Mucosa of rectum (tissue), 2 donors: ENCODE measurements at regions not wholly inside any gene's neighbourhood (a gene's known extent, or its start where the extent isn't known, plus 50 kb on each side); places are given as distances from the start of the nearest gene placed in this dataset.
"Not testable (repeated sequence)": the region's sequence is repeated elsewhere in the genome, so short reads cannot be mapped to it uniquely, and the experiment has no call there.

ENCODE experiments used
- H3K27ac ChIP-seq, 2 donors: one replicate each; pipeline ENCODE4 v1.7.0; 2013; ENCODE audit warnings: inconsistent platforms in 2 of 2, low read depth in 2 of 2, low read length in 2 of 2
- H3K27me3 ChIP-seq, 2 donors: one replicate each; pipeline ENCODE4 v1.7.0; 2013; ENCODE audit warnings: low read length in 2 of 2; ENCODE audit not compliant: control insufficient read depth in 2 of 2, insufficient read depth in 2 of 2
- H3K36me3 ChIP-seq, 2 donors: one replicate each; pipeline ENCODE4 v1.7.0; 2013; ENCODE audit warnings: low read length in 2 of 2; ENCODE audit not compliant: control insufficient read depth in 2 of 2, insufficient read depth in 2 of 2
- H3K4me1 ChIP-seq, 2 donors: one replicate each; pipeline ENCODE4 v1.7.0; 2013; ENCODE audit warnings: low read length in 2 of 2, mild to moderate bottlenecking in 1 of 2; ENCODE audit not compliant: control insufficient read depth in 2 of 2, insufficient read depth in 2 of 2
- H3K4me3 ChIP-seq, 2 donors: one replicate each; pipeline ENCODE4 v1.7.0; 2013; ENCODE audit warnings: low read length in 2 of 2
- H3K9ac ChIP-seq, 2 donors: one replicate each; pipeline ENCODE4 v1.7.0; 2013; ENCODE audit warnings: low read length in 2 of 2, low read depth in 1 of 2, mild to moderate bottlenecking in 1 of 2
- H3K9me3 ChIP-seq, 2 donors: one replicate each; pipeline ENCODE4 v1.7.0; 2013; ENCODE audit warnings: low read length in 2 of 2; ENCODE audit not compliant: control insufficient read depth in 2 of 2
- donor health status: healthy.
- donor health status: Normal muscosa, but diverticular disease.

DNA sequence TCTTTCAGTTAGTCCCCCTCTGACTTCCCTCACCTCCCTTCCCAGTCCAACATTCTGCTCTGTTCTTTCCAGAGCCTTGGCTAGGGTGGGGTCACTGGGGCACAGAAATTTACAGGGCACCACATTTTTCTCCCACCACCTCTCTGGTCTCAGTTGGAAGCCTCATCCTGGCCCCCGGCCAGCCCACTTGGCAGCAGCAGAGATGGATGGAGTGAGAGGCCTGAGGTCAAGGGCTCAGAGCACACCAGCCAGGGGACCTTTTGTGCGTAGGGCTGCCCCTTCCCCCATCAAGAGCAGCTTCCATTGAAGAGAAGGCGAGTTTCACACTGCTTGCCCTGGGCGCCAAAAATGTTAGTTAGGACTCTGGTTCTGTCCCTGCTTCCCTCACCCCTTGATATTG lies 230.9 kb downstream of the SOX3 start:
- no peaks in the 10 kb centered on the region for H3K4me1 ChIP-seq
- H3K4me3 ChIP-seq = no peak overlapping the region
- no peak overlapping the region for H3K9ac ChIP-seq
- no peaks in the 10 kb centered on the region for H3K27me3 ChIP-seq
- no peak overlapping the region for H3K27ac ChIP-seq
- H3K9me3 ChIP-seq = no peaks in the 10 kb centered on the region
- no peaks in the 10 kb centered on the region for H3K36me3 ChIP-seq

DNA sequence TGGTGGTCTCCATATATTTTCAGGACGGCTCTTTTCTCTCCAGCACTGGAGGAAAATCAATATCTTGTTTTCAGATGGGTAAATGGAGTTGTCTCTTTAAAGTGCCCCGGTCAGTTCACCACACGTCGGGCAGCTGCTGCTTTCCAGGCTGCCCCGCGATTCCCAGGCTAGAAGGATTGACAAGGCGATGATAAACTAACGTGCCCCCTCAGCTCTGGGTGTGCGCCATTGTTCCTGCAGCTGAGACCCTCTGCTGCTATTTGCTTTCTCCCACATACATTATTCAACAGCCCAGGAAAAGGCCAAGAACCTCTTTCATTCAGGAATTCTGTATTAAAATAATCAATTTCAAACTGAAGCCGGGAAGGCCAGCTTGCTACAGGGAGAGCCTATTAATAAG lies 254.5 kb downstream of the SOX3 start:
- Histone ChIP-seq H3K4me1 (no peaks in the 10 kb centered on the region), H3K4me3 (no peak overlapping the region), H3K36me3 (no peaks in the 10 kb centered on the region), H3K27ac (no peak overlapping the region), H3K27me3 (no peaks in the 10 kb centered on the region), H3K9me3 (no peaks in the 10 kb centered on the region), H3K9ac (no peak overlapping the region)

DNA sequence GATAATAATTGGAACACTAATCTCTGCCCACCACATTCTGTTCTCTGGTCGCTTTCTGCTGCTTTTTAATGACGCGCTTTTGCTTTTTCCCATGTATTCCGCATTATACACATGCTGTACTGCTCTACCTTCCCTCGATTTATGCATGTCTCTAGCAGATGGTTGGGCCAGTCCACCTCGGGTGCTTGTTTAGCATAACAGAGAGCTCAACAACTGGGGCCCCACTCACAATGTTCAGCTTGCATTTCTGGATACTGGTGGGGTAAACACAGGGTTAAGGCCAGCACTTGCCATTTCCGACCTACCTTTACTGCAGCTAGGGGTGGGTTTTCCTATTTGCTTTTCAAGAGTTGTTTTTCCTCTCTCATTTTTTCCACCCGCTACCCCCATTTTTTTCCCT lies 255.8 kb downstream of the SOX3 start:
- no peak overlapping the region for H3K4me3 ChIP-seq

DNA sequence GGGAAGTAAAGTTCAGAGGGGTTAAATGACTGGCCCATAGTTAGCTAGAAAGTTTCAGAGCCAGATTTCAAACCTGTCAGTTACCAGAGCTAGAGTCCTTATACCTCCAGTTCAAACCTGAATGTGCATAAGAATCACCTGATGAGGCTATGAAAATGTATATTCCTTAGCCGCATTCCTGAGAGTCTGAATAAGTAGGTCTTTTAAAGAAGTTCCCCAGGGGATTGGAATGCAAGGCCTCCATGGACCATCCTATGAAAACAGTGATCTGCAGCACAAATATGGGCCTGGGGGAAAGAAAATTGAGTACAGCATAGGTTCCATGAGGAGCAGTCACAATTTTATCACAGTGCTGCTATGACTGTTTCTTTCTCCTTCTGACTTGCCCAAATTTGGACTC lies 263.9 kb upstream of the CXorf66 start:
- Histone ChIP-seq H3K27me3 (no peaks in the 10 kb centered on the region), H3K4me1 (no peaks in the 10 kb centered on the region), H3K36me3 (no peaks in the 10 kb centered on the region), H3K27ac (no peak overlapping the region), H3K9ac (no peak overlapping the region), H3K9me3 (no peaks in the 10 kb centered on the region), H3K4me3 (no peak overlapping the region)

More for the DNA sequence above, 255.8 kb downstream of the SOX3 start:
- no peak overlapping the region for H3K27ac ChIP-seq
- H3K4me1 ChIP-seq = no peaks in the 10 kb centered on the region
- no peaks in the 10 kb centered on the region for H3K36me3 ChIP-seq
- H3K9ac ChIP-seq = no peak overlapping the region
- H3K9me3 ChIP-seq = no peaks in the 10 kb centered on the region
- no peaks in the 10 kb centered on the region for H3K27me3 ChIP-seq

DNA sequence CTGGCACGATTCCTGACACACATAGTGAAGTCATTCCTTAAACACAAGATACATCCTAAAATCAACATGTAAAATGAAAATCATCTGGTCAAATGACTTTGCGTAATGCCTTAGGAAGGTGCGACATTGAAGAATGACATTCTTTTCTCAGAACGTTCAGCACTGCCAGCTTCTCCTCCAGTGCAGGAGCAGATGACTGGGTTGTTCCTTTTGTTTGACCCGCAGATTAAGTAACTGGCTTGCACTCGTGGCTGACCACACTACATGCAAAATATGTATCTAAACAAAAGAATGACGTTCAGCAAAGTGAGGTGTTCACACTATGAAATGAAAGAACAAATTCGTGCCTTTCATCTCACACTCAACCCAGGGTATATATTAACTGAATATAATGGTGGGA lies 260.7 kb upstream of the CXorf66 start:
- not testable (repeated sequence) for H3K27ac ChIP-seq, H3K4me3 ChIP-seq, H3K9ac ChIP-seq, H3K27me3 ChIP-seq, H3K9me3 ChIP-seq, H3K4me1 ChIP-seq, H3K36me3 ChIP-seq

DNA sequence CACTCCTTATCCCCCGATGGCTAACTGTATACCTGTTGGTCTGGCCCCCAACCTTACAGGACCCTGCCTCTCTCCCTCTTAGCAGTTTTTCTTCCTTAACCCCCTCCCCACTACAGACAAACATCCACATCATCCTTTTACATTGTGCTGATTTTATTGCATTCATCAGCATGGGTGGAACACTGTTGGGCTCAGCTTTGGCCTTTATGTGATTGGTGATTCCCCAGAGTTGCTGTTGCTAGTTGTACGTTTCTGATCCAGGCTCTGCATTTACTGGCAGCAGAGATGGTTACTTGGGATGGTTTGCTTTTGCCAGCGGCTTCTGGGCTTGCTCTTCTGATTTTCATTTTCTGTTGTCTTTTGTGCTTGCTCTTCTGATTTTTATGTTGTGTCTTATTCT lies 250.6 kb upstream of the CXorf66 start:
- not testable (repeated sequence) for H3K4me3 ChIP-seq, H3K9me3 ChIP-seq, H3K27me3 ChIP-seq, H3K36me3 ChIP-seq, H3K4me1 ChIP-seq, H3K27ac ChIP-seq, H3K9ac ChIP-seq

DNA sequence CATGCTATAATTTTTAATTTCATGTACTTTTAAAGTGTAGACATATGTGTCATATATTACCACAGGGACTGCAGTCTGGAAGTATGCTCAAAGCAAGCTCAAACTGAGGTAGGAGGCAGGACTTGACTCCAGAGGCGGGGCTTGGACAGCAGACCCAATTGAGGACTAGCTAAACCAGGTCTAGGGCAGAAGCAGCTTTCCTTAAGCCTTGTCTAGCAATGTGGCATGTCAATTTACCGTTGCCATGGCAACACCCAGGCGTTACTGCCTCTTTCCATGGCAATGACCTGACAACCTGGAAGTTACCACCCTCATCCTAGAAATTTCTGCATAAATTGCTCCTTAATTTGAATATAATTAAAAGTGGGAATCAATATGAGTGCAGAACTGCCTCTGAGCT lies 249.2 kb upstream of the CXorf66 start:
- not testable (repeated sequence) for H3K9ac ChIP-seq, H3K36me3 ChIP-seq, H3K9me3 ChIP-seq, H3K4me3 ChIP-seq, H3K27me3 ChIP-seq, H3K4me1 ChIP-seq, H3K27ac ChIP-seq

DNA sequence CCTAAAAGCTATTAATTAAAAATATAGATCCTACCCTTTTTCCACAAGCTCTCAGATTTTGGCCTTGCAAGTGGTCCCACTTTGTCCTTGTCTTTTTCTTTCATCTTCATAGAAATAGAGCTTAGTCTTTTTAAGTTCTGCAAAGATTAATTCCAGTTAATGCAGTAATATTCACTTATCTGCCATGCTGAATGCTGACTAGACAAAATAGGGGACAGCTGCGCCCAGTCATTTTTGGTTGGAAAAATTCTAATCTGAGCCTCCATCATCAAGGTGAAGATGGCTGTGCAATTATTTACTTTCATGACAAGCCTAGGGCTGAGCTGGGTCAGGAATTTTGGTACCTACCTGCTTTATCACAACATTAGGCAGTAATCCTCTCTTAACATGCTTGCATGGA lies 241.3 kb upstream of the CXorf66 start:
- Histone ChIP-seq H3K9ac (no peak overlapping the region), H3K27ac (no peak overlapping the region), H3K27me3 (no peaks in the 10 kb centered on the region), H3K9me3 (no peaks in the 10 kb centered on the region), H3K4me3 (no peak overlapping the region), H3K4me1 (no peaks in the 10 kb centered on the region), H3K36me3 (no peaks in the 10 kb centered on the region)

DNA sequence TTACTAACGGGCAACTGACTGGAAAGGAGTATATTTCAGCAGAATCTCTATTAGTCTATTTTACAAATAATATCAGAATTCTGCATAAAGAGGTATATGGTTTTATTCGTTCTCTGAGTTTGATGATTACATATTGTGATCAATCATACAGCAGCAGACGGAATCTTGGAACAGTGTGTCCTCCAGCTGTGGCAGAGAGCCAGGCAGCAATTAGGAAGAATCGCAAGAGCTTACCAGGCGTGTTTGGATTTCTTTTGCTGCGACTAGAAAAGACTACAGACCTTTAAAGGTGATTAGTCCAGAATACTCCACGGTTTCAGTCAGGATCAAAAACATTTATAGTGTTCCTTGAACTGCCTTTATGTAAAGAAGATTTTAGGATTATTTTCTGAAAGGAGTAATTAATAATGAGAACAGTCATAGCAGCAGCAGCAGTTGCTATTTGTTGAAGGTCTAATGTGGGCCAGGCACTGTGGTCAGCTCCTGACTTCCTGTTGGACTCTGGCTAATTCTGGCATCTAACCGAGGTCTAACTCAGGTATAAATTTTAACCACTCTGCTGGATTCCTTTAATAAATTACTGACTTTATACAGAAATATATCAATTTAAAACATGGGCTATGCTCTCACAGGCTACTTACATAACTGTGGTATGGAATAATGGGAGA lies 225.3 kb upstream of the CXorf66 start:
- no peak overlapping the region for H3K9ac ChIP-seq
- H3K27me3 ChIP-seq = peaks cover 0 to 3% of the 10 kb centered on the region in 2 donors
- H3K27ac ChIP-seq = no peak overlapping the region

DNA sequence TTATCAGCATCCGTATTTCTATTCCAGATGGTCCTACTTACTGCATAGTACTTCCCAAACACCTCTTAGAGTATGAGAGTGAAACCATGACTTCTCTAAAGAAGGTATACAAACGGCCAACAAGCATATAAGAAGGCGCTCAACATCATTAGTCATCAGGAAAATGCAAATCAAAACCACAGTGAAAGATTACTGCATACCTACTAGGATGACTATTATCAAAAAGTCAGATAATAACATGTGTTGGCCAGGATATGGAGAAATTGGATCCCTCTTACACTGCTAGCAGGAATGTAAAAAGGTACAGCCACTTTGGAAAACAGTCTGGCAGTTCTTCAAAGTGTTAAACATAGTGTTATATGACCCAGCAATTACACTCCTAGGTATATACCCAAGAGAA lies 215.3 kb upstream of the CXorf66 start:
- no peaks in the 10 kb centered on the region for H3K9me3 ChIP-seq
- H3K4me1 ChIP-seq = no peaks in the 10 kb centered on the region
- no peak overlapping the region for H3K4me3 ChIP-seq
- no peak overlapping the region for H3K9ac ChIP-seq
- H3K36me3 ChIP-seq = no peaks in the 10 kb centered on the region
- no peak overlapping the region for H3K27ac ChIP-seq
- H3K27me3 ChIP-seq = no peaks in the 10 kb centered on the region

More for the DNA sequence above, 225.3 kb upstream of the CXorf66 start:
- H3K4me1 ChIP-seq = no peaks in the 10 kb centered on the region
- H3K9me3 ChIP-seq = no peaks in the 10 kb centered on the region
- no peak overlapping the region for H3K4me3 ChIP-seq
- no peaks in the 10 kb centered on the region for H3K36me3 ChIP-seq

DNA sequence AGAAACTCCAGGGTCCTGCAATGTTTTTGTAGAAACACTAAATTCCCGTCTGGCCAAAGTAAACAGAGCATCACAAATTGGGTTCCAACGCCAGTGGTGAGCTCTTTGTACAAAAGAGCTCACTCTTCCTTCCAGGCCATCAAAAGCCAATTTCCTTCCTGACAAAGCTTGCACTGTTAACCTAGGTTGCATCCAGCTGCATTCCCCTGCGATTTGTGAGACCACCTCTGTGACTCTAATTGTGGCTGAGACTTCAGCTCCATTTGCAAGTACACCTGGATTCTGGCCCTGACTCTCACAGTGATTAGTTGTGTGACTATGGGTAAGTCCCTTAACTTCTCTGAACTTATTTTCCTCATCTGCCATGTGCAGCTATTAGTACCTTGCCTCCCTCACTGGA lies 212.5 kb upstream of the CXorf66 start:
- Histone ChIP-seq H3K9ac (no peak overlapping the region), H3K27ac (no peak overlapping the region), H3K4me3 (no peak overlapping the region), H3K4me1 (no peaks in the 10 kb centered on the region), H3K36me3 (no peaks in the 10 kb centered on the region), H3K9me3 (no peaks in the 10 kb centered on the region), H3K27me3 (no peaks in the 10 kb centered on the region)
